HL-60 (cell line): ENCODE measurements at regions not wholly inside any gene's neighbourhood (a gene's known extent, or its start where the extent isn't known, plus 50 kb on each side); places are given as distances from the start of the nearest gene placed in this dataset.

Experiments used
- POLR2AphosphoS5 ChIP-seq: IDR thresholded peaks from 2 replicates; pipeline ENCODE4 v1.6.1; 2012; ENCODE audit warnings: low read depth
- TF ChIP-seq, protein P1 (sequence below): IDR thresholded peaks from one replicate; pipeline ENCODE4 v1.5.1; 2011; ENCODE audit warnings: low read length, control low read depth, inconsistent platforms; ENCODE audit not compliant: insufficient read depth

DNA sequence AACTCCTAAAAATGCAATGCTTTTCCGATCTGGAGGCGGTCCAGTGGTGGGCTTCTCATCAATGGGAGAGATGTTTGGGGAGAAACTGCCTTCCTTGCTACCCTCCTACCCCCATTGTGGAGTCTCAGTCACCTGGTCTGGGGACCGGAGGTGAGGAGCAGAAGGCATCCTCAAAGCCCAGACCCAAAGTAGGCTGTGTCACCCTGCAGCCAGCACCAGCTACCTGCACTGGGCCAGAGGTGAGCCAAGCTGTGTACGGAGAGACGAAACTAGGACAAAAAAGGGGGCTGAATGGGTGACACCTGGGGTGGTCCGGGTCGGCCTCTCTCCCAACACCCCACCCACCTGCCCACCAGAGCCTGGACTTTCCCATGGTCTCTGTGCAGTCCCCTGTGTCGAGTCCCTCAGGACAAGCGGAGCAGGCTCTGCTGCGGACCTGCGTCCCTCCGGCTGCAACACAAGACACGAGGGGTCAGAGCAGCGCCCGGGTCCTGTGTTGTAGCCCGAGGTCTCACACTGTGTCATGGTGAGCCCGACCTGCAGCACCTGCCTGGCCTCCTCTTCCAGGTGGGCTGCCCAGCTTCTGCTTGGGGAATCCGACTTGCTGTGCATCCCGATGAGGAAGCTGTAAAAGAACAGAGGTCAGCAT lies 68.0 kb upstream of the RMP24 start:
- TF ChIP-seq, protein P1, sequence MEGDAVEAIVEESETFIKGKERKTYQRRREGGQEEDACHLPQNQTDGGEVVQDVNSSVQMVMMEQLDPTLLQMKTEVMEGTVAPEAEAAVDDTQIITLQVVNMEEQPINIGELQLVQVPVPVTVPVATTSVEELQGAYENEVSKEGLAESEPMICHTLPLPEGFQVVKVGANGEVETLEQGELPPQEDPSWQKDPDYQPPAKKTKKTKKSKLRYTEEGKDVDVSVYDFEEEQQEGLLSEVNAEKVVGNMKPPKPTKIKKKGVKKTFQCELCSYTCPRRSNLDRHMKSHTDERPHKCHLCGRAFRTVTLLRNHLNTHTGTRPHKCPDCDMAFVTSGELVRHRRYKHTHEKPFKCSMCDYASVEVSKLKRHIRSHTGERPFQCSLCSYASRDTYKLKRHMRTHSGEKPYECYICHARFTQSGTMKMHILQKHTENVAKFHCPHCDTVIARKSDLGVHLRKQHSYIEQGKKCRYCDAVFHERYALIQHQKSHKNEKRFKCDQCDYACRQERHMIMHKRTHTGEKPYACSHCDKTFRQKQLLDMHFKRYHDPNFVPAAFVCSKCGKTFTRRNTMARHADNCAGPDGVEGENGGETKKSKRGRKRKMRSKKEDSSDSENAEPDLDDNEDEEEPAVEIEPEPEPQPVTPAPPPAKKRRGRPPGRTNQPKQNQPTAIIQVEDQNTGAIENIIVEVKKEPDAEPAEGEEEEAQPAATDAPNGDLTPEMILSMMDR, result no peak
- no peak for TF ChIP-seq POLR2AphosphoS5
